ENCODE measurements at regions not wholly inside any gene's neighbourhood (a gene's known extent, or its start where the extent isn't known, plus 50 kb on each side); places are given as distances from the start of the nearest gene placed in this dataset.

- ChIA-PET POLR2A (no interaction called here), CTCF (no interaction called here)
- H3K27me3 ChIP-seq (ENCODE audit: control insufficient read depth, insufficient read depth, low read length), result no peaks in the 10 kb centered on the region
- in situ Hi-C loops (cut with HindIII; ENCODE audit: low pct_unique_long_range_greater_than_20kb, low sequenced_read_pairs) (no loop called here), intact Hi-C loops (cut with micrococcal nuclease; ENCODE audit: unreplicated experiment) (no loop called here)
- no peak overlapping the region for H3K27ac ChIP-seq (ENCODE audit: low read length)
- ATAC-seq (no peak), DNase-seq (ENCODE audit: low read depth, low spot score) (no peak)
- BruUV-seq (replicated peaks), result no TSS peak
- no peaks in the 10 kb centered on the region for H3K4me1 ChIP-seq (ENCODE audit: control insufficient read depth, insufficient read depth, low read length)
- H3K36me3 ChIP-seq (ENCODE audit: control insufficient read depth, insufficient read depth, low read length), result no peaks in the 10 kb centered on the region
- TF ChIP-seq SIN3A (IDR thresholded peaks at IDR 0.05; ENCODE audit: borderline replicate concordance, insufficient read depth, low read depth, low read length) (no peak), POLR2AphosphoS5 (IDR thresholded peaks at IDR 0.05; ENCODE audit: low read depth, low read length) (no peak)
- TF ChIP-seq, protein P1, sequence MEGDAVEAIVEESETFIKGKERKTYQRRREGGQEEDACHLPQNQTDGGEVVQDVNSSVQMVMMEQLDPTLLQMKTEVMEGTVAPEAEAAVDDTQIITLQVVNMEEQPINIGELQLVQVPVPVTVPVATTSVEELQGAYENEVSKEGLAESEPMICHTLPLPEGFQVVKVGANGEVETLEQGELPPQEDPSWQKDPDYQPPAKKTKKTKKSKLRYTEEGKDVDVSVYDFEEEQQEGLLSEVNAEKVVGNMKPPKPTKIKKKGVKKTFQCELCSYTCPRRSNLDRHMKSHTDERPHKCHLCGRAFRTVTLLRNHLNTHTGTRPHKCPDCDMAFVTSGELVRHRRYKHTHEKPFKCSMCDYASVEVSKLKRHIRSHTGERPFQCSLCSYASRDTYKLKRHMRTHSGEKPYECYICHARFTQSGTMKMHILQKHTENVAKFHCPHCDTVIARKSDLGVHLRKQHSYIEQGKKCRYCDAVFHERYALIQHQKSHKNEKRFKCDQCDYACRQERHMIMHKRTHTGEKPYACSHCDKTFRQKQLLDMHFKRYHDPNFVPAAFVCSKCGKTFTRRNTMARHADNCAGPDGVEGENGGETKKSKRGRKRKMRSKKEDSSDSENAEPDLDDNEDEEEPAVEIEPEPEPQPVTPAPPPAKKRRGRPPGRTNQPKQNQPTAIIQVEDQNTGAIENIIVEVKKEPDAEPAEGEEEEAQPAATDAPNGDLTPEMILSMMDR (IDR thresholded peaks at IDR 0.05), result no peak
- H3K4me3 ChIP-seq (ENCODE audit: low read depth in 2 of 2, low read length in 2 of 2), result no peak overlapping the region
- H3K9me3 ChIP-seq (ENCODE audit: control insufficient read depth, insufficient read depth, low read depth, low read length), result no peaks in the 10 kb centered on the region
These were observed 605.7 kb downstream of the NUF2 start for GRCh38 chr1:163927493-163927892.

- DNase-seq (ENCODE audit: low read depth, low spot score) (no peak), ATAC-seq (no peak)
- Histone ChIP-seq H3K4me1 (ENCODE audit: control insufficient read depth, insufficient read depth, low read length) (no peaks in the 10 kb centered on the region), H3K9me3 (ENCODE audit: control insufficient read depth, insufficient read depth, low read depth, low read length) (no peaks in the 10 kb centered on the region), H3K27ac (ENCODE audit: low read length) (no peak overlapping the region), H3K27me3 (ENCODE audit: control insufficient read depth, insufficient read depth, low read length) (no peaks in the 10 kb centered on the region), H3K36me3 (ENCODE audit: control insufficient read depth, insufficient read depth, low read length) (no peaks in the 10 kb centered on the region), H3K4me3 (ENCODE audit: low read depth in 2 of 2, low read length in 2 of 2) (no peak overlapping the region)
- in situ Hi-C loops (cut with HindIII; ENCODE audit: low pct_unique_long_range_greater_than_20kb, low sequenced_read_pairs) (no loop called here), intact Hi-C loops (cut with micrococcal nuclease; ENCODE audit: unreplicated experiment) (no loop called here)
- CTCF ChIA-PET, result no interaction called here
- no TSS peak for BruUV-seq (replicated peaks)
- POLR2A ChIA-PET, result no interaction called here
- TF ChIP-seq POLR2AphosphoS5 (IDR thresholded peaks at IDR 0.05; ENCODE audit: low read depth, low read length) (no peak), TCF7L2 (IDR thresholded peaks at IDR 0.05; ENCODE audit: low read depth, low read length) (no peak), SIN3A (IDR thresholded peaks at IDR 0.05; ENCODE audit: borderline replicate concordance, insufficient read depth, low read depth, low read length) (no peak)
- TF ChIP-seq, protein P2, sequence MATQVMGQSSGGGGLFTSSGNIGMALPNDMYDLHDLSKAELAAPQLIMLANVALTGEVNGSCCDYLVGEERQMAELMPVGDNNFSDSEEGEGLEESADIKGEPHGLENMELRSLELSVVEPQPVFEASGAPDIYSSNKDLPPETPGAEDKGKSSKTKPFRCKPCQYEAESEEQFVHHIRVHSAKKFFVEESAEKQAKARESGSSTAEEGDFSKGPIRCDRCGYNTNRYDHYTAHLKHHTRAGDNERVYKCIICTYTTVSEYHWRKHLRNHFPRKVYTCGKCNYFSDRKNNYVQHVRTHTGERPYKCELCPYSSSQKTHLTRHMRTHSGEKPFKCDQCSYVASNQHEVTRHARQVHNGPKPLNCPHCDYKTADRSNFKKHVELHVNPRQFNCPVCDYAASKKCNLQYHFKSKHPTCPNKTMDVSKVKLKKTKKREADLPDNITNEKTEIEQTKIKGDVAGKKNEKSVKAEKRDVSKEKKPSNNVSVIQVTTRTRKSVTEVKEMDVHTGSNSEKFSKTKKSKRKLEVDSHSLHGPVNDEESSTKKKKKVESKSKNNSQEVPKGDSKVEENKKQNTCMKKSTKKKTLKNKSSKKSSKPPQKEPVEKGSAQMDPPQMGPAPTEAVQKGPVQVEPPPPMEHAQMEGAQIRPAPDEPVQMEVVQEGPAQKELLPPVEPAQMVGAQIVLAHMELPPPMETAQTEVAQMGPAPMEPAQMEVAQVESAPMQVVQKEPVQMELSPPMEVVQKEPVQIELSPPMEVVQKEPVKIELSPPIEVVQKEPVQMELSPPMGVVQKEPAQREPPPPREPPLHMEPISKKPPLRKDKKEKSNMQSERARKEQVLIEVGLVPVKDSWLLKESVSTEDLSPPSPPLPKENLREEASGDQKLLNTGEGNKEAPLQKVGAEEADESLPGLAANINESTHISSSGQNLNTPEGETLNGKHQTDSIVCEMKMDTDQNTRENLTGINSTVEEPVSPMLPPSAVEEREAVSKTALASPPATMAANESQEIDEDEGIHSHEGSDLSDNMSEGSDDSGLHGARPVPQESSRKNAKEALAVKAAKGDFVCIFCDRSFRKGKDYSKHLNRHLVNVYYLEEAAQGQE (IDR thresholded peaks at IDR 0.05; ENCODE audit: insufficient read depth in 1 of 2, low read depth in 2 of 2, low read length in 1 of 2), result no peak
- TF ChIP-seq, protein P1 (IDR thresholded peaks at IDR 0.05), result no peak
These were observed 606.3 kb downstream of the NUF2 start for GRCh38 chr1:163928069-163928468.

DNA sequence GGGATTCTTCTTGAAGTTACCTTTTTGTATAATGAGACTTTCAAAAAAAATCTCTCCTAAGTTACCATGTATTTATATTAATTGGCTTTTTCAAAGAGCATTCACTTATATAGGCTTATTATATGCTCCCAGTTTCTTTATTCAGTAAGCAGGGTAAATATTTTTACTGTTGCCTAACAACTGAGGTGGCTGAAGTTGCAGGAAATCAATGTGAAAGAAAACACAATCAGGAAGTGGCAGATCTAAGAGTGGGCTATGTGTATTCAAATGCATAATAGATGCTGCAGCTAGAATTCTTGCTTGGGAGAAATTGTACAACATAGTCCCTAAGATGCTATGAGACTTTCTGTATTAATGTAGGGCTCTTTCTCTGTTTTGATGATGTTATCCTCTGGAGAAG is 606.9 kb downstream of the NUF2 start:
- Histone ChIP-seq H3K27ac (ENCODE audit: low read length) (no peak overlapping the region), H3K4me1 (ENCODE audit: control insufficient read depth, insufficient read depth, low read length) (no peaks in the 10 kb centered on the region), H3K9me3 (ENCODE audit: control insufficient read depth, insufficient read depth, low read depth, low read length) (no peaks in the 10 kb centered on the region), H3K36me3 (ENCODE audit: control insufficient read depth, insufficient read depth, low read length) (no peaks in the 10 kb centered on the region), H3K4me3 (ENCODE audit: low read depth in 2 of 2, low read length in 2 of 2) (no peak overlapping the region), H3K27me3 (ENCODE audit: control insufficient read depth, insufficient read depth, low read length) (no peaks in the 10 kb centered on the region)
- no peak for DNase-seq (ENCODE audit: low read depth, low spot score)
- TF ChIP-seq POLR2AphosphoS5 (IDR thresholded peaks at IDR 0.05; ENCODE audit: low read depth, low read length), result no peak
- TF ChIP-seq, protein P2 (IDR thresholded peaks at IDR 0.05; ENCODE audit: insufficient read depth in 1 of 2, low read depth in 2 of 2, low read length in 1 of 2), result no peak
- TF ChIP-seq TCF7L2 (IDR thresholded peaks at IDR 0.05; ENCODE audit: low read depth, low read length), result no peak
- no peak for TF ChIP-seq SIN3A (IDR thresholded peaks at IDR 0.05; ENCODE audit: borderline replicate concordance, insufficient read depth, low read depth, low read length)
- TF ChIP-seq, protein P1 (IDR thresholded peaks at IDR 0.05), result no peak
- CTCF ChIA-PET, result no interaction called here
- POLR2A ChIA-PET, result no interaction called here
- ATAC-seq, result no peak
- in situ Hi-C loops (cut with HindIII; ENCODE audit: low pct_unique_long_range_greater_than_20kb, low sequenced_read_pairs) (no loop called here), intact Hi-C loops (cut with micrococcal nuclease; ENCODE audit: unreplicated experiment) (no loop called here)
- BruUV-seq (replicated peaks), result no TSS peak
